Ishikawa (cell line): ENCODE measurements at regions not wholly inside any gene's neighbourhood (a gene's known extent, or its start where the extent isn't known, plus 50 kb on each side); places are given as distances from the start of the nearest gene placed in this dataset.

ENCODE experiments used
- CEBPB ChIP-seq: IDR thresholded peaks from 2 replicates; pipeline ENCODE4 v1.6.1; 2012
- EGR1 ChIP-seq: IDR thresholded peaks from 2 replicates; pipeline ENCODE4 v1.6.1; 2012
- TAF1 ChIP-seq: IDR thresholded peaks from 2 replicates; pipeline ENCODE4 v1.6.1; 2012; ENCODE audit warnings: low read depth, mild to moderate bottlenecking
- YY1 ChIP-seq: IDR thresholded peaks from 2 replicates; pipeline ENCODE4 v1.6.1; 2012; ENCODE audit warnings: low read depth
- TF ChIP-seq, protein P1 (sequence below): IDR thresholded peaks from 2 replicates; pipeline ENCODE4 v1.6.1; 2012

DNA sequence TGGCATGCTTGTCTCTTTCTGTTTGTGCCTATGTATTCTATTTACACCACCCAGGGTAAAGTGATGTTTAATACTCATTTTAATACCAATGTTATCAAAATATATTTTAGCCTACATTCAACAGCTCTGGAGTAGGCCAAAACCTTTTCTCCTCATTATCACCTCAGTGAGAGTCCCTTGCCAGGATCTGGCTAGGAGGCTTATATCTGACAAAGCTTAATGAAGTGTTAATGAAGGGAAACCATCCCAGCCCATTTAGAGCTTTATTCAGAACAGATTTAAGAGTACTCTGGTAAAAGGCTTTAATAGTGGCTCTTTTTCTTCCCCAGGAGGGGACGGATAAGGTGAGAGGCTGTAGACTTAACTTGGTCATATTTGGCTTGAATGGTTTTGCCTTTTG lies 137.6 kb downstream of the GRIN2B start:
- TF ChIP-seq CEBPB: no peak
- TF ChIP-seq TAF1: no peak
- TF ChIP-seq EGR1: no peak
- TF ChIP-seq, protein P1, sequence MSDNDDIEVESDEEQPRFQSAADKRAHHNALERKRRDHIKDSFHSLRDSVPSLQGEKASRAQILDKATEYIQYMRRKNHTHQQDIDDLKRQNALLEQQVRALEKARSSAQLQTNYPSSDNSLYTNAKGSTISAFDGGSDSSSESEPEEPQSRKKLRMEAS: no peak
- no peak for TF ChIP-seq YY1
